Fibroblast of lung (primary cell): ENCODE measurements at regions not wholly inside any gene's neighbourhood (a gene's known extent, or its start where the extent isn't known, plus 50 kb on each side); places are given as distances from the start of the nearest gene placed in this dataset.

Experiments
- DNase-seq, 2 donors: peaks; one replicate each; pipeline versions ENCODE4 v3.0.0 to v3.0.0-alpha.2; 2010; ENCODE audit warnings: low read depth in 2 of 2
- H2AFZ ChIP-seq: 2 replicates; pipeline ENCODE4 v1.5.1; 2012; ENCODE audit warnings: low read length, control low read depth, inconsistent platforms
- H3K27ac ChIP-seq: 2 replicates; pipeline ENCODE4 v1.5.1; 2011; ENCODE audit warnings: low read length, control low read depth; ENCODE audit not compliant: insufficient read depth
- H3K27me3 ChIP-seq: 2 replicates; pipeline ENCODE4 v1.5.1; 2011; ENCODE audit warnings: mild to moderate bottlenecking, low read length; ENCODE audit not compliant: control insufficient read depth, insufficient read depth
- H3K36me3 ChIP-seq: 2 replicates; pipeline ENCODE4 v1.5.1; 2011; ENCODE audit warnings: low read length; ENCODE audit not compliant: control insufficient read depth, insufficient read depth
- H3K4me1 ChIP-seq: 2 replicates; pipeline ENCODE4 v1.5.1; 2011; ENCODE audit warnings: low read length; ENCODE audit not compliant: control insufficient read depth, insufficient read depth; ENCODE audit errors: extremely low read depth
- H3K4me2 ChIP-seq: 2 replicates; pipeline ENCODE4 v1.5.1; 2011; ENCODE audit warnings: low read length, control low read depth; ENCODE audit not compliant: insufficient read depth; ENCODE audit errors: extremely low read depth
- H3K4me3 ChIP-seq, 4 experiments: fragments of 200-600 bp in 1 of 4; sonication (generic) in 1 of 4; replicated peaks in 1 of 4; 2 replicates each; pipeline ENCODE4 v1.5.1; 2011 to 2016; ENCODE audit warnings: low read length in 4 of 4, low read depth in 3 of 4, mild to moderate bottlenecking in 3 of 4, control low read depth in 2 of 4, inconsistent platforms in 1 of 4, mixed read lengths in 1 of 4; ENCODE audit not compliant: insufficient read depth in 1 of 4; ENCODE audit errors: control extremely low read depth in 1 of 4
- H3K79me2 ChIP-seq: 2 replicates; pipeline ENCODE4 v1.5.1; 2012; ENCODE audit warnings: mild to moderate bottlenecking, low read length, inconsistent platforms; ENCODE audit not compliant: control insufficient read depth, insufficient read depth
- H3K9ac ChIP-seq: 2 replicates; pipeline ENCODE4 v1.5.1; 2011; ENCODE audit warnings: mild to moderate bottlenecking, low read length, control low read depth; ENCODE audit not compliant: insufficient read depth
- H3K9me3 ChIP-seq: 2 replicates; pipeline ENCODE4 v1.5.1; 2012; ENCODE audit warnings: low read depth, low read length; ENCODE audit not compliant: control insufficient read depth, insufficient read depth
- H4K20me1 ChIP-seq: 2 replicates; pipeline ENCODE4 v1.5.1; 2011; ENCODE audit warnings: low read length; ENCODE audit not compliant: control insufficient read depth, insufficient read depth; ENCODE audit errors: extremely low read depth
- CTCF ChIP-seq, 2 donors: IDR thresholded peaks in 1 of 2; conservative IDR thresholded peaks in 1 of 2; 1 replicate in 1 of 2; 2 replicates in 1 of 2; pipeline ENCODE4 v1.5.1; 2011 to 2012; ENCODE audit warnings: low read length in 2 of 2, control low read depth in 1 of 2, inconsistent platforms in 1 of 2, low read depth in 1 of 2, mild to moderate bottlenecking in 1 of 2
- EZH2 ChIP-seq: IDR thresholded peaks from 2 replicates; pipeline ENCODE4 v1.5.1; 2012; ENCODE audit warnings: low read length, control low read depth, mild to moderate bottlenecking; ENCODE audit errors: missing control alignments

- H3K36me3 ChIP-seq: no peaks in the 10 kb centered on the region
- no peaks in the 10 kb centered on the region for H3K79me2 ChIP-seq
- H3K27me3 ChIP-seq: no peaks in the 10 kb centered on the region
- no peaks in the 10 kb centered on the region for H3K9me3 ChIP-seq
- no peaks in the 10 kb centered on the region for H3K4me1 ChIP-seq
- H3K27ac ChIP-seq: no peak overlapping the region
- H2AFZ ChIP-seq: no peak overlapping the region
- no peak for DNase-seq
- H3K9ac ChIP-seq: no peak overlapping the region
- no peak overlapping the region for H3K4me2 ChIP-seq
- TF ChIP-seq CTCF (conservative IDR thresholded peaks at IDR 0.05 in 1 of 2, IDR thresholded peaks at IDR 0.05 in 1 of 2; ENCODE audit: low read depth in 1 of 2, low read length in 2 of 2) (no peak), EZH2 (no peak)
- no peak overlapping the region for H3K4me3 ChIP-seq
- no peaks in the 10 kb centered on the region for H4K20me1 ChIP-seq
Observed at GRCh38 chr1:36663772-36664430, 181.2 kb upstream of the CSF3R start.

- H3K27me3 ChIP-seq: no peaks in the 10 kb centered on the region
- DNase-seq: no peak
- no peaks in the 10 kb centered on the region for H3K79me2 ChIP-seq
- no peak for TF ChIP-seq EZH2
- H3K36me3 ChIP-seq: no peaks in the 10 kb centered on the region
- H3K4me2 ChIP-seq: no peak overlapping the region
- H3K27ac ChIP-seq: no peak overlapping the region
- H4K20me1 ChIP-seq: no peaks in the 10 kb centered on the region
- no peaks in the 10 kb centered on the region for H3K9me3 ChIP-seq
- no peaks in the 10 kb centered on the region for H3K4me1 ChIP-seq
- no peak overlapping the region for H2AFZ ChIP-seq
- H3K9ac ChIP-seq: no peak overlapping the region
- no peak overlapping the region for H3K4me3 ChIP-seq
Observed at GRCh38 chr1:36658838-36659237, 176.1 kb upstream of the CSF3R start.

GRCh38 chr1:36657826-36658225, 175.1 kb upstream of the CSF3R start:
- Histone ChIP-seq H3K27me3 (no peaks in the 10 kb centered on the region), H3K4me3 (no peak overlapping the region), H3K9ac (no peak overlapping the region), H3K4me2 (no peak overlapping the region), H3K36me3 (no peaks in the 10 kb centered on the region), H2AFZ (no peak overlapping the region), H3K27ac (no peak overlapping the region), H3K79me2 (no peaks in the 10 kb centered on the region), H3K4me1 (no peaks in the 10 kb centered on the region), H4K20me1 (no peaks in the 10 kb centered on the region), H3K9me3 (no peaks in the 10 kb centered on the region)
- no peak for DNase-seq
- no peak for TF ChIP-seq CTCF (conservative IDR thresholded peaks at IDR 0.05 in 1 of 2, IDR thresholded peaks at IDR 0.05 in 1 of 2; ENCODE audit: low read depth in 1 of 2, low read length in 2 of 2)
